Omental fat pad (tissue), 3 donors: ENCODE measurements at regions not wholly inside any gene's neighbourhood (a gene's known extent, or its start where the extent isn't known, plus 50 kb on each side); places are given as distances from the start of the nearest gene placed in this dataset.
A peak's percentile ranks its signal among the peaks of the same experiment; 100 is the strongest.

Source experiments
- ATAC-seq: fragments of 150-250 bp; one replicate; pipeline ENCODE4 v1.9.1; 2016; ENCODE audit warnings: mild to moderate bottlenecking, moderate library complexity; ENCODE audit not compliant: low FRiP score
- DNase-seq: peaks from one replicate; pipeline ENCODE4 v3.0.0-alpha.2; 2019; ENCODE audit warnings: low spot score
- CTCF ChIP-seq, 3 donors: fragments of 450-650 bp; IDR thresholded peaks; one replicate each; pipeline ENCODE4 v1.5.1; 2016 to 2017; ENCODE audit warnings: antibody characterized with exemption in 3 of 3, mild to moderate bottlenecking in 3 of 3, moderate library complexity in 2 of 3

DNA sequence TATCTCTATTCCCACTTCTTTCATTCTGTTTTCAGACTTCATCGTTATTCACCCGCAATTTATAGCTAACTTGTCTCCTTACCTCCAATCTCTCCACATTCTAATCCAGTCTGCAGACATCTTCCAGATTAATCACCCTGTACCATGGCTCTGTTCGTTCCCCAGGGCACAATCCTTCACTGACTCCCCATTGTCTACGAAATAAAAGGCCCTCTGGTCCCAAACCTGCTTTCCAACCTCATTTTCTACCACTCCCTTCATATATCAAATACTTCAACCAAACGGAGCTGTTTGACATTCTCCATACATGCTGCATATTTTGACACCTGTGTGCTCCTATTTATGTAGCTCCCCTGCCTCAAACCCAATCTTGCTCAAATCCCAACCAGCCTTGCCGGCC, 1720.6 kb upstream of the WWC1 start:
- no peak for ATAC-seq
- DNase-seq: no peak
- no peak for TF ChIP-seq CTCF (IDR thresholded peaks at IDR 0.05)

DNA sequence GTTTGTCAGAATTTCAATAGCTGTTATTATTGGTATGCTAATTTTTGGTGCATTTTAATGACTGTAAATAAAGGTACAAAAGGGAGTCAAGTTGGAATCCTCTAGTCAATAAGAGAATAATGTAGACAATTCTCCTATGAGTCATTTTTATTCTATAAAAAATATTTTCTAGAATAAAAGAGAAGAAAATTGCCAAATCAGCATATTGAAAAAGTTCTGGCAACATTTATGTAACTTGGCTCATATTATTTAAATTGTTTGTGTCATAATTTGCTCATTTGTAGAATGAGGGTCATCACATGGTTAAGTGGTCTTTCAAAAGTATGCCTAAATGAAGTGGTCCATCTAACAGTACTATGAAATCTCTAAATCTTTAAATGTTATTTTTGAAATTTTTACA, 1719.8 kb upstream of the WWC1 start:
- no peak for TF ChIP-seq CTCF (IDR thresholded peaks at IDR 0.05)
- no peak for ATAC-seq

GRCh38 chr5:166576323-166576722, 1715.1 kb upstream of the WWC1 start:
- no peak for TF ChIP-seq CTCF (IDR thresholded peaks at IDR 0.05)
- DNase-seq (no peak), ATAC-seq (peak; percentile 59)

More for the DNA sequence above, 1719.8 kb upstream of the WWC1 start:
- DNase-seq: no peak

- no peak for TF ChIP-seq CTCF (IDR thresholded peaks at IDR 0.05)
- DNase-seq (no peak), ATAC-seq (no peak)
Observed at GRCh38 chr5:166581826-166582225, 1709.6 kb upstream of the WWC1 start.

DNA sequence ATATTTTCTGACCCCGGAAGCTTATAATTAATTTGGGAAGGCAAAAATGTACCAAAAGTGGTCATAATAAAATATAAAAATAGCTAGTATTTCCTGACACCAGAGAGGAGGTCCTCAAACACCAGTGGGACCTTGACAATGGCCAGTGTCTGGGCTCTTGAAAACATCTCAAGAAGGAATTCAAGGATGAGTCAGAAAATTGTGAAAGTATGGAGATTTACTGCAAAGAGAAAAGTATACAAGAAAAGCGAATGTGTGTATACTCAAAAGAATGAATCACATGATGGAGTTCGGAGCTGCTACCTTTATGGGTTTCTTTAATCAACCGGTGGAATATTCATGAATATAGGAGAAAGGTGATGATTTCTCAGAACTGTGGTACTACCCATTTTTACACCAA, 1709.0 kb upstream of the WWC1 start:
- ATAC-seq: no peak
- DNase-seq: no peak

GRCh38 chr5:166594567-166594966, 1696.9 kb upstream of the WWC1 start:
- DNase-seq (no peak), ATAC-seq (no peak)
- TF ChIP-seq CTCF (IDR thresholded peaks at IDR 0.05): no peak

More for the DNA sequence above, 1709.0 kb upstream of the WWC1 start:
- TF ChIP-seq CTCF (IDR thresholded peaks at IDR 0.05): no peak

- TF ChIP-seq CTCF (IDR thresholded peaks at IDR 0.05): no peak
- ATAC-seq: no peak
- no peak for DNase-seq
Observed at GRCh38 chr5:166595274-166595951, 1696.0 kb upstream of the WWC1 start.
